ENCODE measurements at regions not wholly inside any gene's neighbourhood (a gene's known extent, or its start where the extent isn't known, plus 50 kb on each side); places are given as distances from the start of the nearest gene placed in this dataset.

DNA sequence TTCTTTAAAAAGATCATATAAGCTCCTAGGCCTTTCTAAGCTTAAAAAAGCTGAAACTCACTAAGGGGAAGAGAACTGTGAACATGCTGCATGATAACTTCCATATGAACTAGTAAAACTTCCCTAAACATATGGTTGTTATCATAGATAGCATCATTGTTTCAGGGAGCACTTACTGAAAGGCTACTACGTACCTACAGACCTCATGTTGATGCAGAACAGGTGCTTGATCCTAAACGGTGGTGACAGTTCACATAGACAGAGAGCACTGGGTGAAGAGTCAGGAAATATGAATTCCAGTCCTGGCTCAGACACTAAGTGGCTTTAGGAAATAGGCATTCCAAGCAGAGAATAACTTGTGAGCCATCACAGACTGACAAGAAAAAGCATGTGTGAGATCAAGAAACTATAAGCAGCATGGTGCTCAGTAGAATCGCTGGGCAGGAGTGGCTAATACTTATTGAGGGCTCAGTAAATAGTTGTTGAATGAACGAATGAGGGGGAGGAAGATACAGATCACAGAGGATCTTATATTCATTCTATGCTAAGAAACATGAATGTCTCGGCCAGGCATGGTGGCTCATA lies 78.4 kb upstream of the NUDT4 start:
- no peak for DNase-seq (ENCODE audit: low spot score)

- DNase-seq (ENCODE audit: low spot score), result no peak
These were observed 77.1 kb upstream of the NUDT4 start for GRCh38 chr12:93300611-93301021.

- DNase-seq (ENCODE audit: low spot score), result no peak
These were observed 75.1 kb upstream of the NUDT4 start for GRCh38 chr12:93302331-93303229.

DNA sequence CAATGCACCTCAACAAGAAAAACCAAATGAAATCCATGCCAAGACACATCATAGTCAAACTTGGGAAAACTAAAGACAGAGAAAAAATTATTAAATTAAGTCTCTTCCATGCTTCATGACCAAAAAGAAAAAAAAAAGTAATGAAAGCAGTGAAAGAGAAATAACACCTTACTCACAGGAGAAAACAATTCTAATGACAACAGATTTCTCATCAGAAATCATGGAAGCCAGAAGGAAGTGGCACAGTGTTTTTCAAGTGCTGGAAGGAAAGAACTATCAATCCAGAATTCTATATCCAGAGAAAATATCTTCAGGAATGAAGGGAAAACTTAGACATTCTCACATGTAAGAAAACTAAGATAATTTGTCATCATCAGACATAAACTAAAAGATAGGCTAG lies 71.1 kb upstream of the NUDT4 start:
- DNase-seq (ENCODE audit: low spot score), result no peak

DNA sequence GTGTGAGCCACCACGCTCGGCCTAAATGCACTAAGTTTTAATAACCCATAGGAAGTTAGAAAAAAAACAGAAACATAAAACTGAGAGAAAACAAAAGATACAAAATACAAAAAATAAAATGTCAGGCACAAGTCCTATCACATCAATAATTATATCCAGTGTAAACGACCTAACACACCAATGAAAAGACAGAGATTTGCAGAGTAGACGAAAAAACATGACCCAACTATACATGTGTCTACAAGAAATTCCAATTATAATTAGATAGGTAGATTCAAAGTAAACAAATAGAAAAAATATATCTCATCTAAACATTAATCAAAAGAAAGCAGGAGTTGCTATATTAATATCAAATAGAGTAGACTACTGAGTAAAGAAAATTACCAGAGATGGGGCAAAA lies 69.4 kb upstream of the NUDT4 start:
- DNase-seq (ENCODE audit: low spot score), result no peak

GRCh38 chr12:93311827-93312226 lies 65.9 kb upstream of the NUDT4 start:
- no peak for DNase-seq (ENCODE audit: low spot score)

DNA sequence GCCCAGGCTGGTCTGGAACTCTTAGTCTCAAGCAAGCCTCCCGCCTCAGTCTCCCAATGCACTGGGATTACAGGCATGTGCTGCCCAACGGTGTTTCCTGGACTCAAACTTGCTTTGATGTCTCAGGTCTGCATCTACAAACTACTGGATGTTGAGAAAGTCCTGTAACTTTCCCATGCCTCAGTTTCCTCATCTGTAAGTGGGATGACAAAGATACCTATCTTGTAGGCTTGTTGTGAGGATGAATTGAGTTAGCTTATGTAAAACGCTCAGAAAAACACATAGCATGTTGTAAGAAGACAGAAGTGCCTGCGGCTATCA lies 63.6 kb upstream of the NUDT4 start:
- DNase-seq (ENCODE audit: low spot score), result no peak

DNA sequence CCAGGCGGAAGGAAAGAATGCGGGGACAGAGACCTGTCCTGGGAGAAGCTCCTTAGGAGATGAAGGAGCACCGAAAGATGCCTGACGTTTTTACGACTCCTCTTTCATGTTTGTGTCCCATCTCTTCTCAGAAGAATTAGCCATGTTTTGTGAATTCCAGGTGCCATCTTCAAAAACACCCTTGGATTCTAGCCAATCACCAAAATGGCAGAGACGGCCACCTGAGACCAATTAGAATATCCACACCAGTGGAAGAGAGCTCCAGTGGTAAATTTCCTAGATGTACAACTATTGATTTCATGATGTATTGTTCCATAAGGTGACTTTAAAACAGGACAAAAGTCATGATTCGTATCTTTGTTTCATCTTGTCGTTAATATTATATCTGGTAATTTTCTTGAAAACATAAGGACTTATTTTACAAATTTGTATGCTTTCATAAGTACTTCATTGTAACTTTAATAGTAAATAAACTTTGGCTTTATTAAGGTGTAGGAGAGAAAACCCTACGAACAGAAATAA lies 62.3 kb upstream of the NUDT4 start:
- no peak for DNase-seq (ENCODE audit: low spot score)

DNA sequence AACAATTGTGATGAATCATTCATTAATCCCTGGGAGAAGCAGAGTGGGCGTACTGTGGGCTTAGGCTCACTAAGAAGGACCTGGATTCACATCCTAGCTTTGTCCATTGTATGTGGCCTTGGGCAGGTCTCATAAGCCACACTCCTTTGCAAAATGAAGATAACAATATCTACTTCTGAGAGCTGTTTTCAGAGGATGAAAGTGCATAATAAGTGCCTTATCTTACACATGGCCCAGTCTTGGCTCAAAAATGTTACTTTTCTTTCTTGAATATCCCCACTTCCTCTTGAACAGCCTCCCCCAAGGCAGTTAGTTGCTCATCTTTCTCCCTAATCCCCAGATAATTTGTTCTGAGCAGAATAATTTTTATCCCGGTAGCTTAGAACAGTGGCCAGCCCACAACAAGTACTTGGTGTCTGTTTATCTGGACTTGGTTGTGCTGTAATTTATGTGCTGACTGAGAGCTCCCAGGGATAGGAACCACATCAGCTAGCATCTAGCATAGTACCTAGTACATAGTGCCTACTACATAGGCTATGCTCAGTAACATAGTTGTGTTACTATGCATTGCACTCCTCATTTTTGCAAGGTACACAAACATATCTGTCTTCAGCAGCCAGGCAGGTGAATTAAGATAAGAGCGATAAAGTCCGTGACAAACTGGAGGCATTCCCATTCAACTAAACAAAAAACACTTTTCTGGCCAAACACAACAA lies 61.7 kb upstream of the NUDT4 start:
- DNase-seq (ENCODE audit: low spot score), result no peak

DNA sequence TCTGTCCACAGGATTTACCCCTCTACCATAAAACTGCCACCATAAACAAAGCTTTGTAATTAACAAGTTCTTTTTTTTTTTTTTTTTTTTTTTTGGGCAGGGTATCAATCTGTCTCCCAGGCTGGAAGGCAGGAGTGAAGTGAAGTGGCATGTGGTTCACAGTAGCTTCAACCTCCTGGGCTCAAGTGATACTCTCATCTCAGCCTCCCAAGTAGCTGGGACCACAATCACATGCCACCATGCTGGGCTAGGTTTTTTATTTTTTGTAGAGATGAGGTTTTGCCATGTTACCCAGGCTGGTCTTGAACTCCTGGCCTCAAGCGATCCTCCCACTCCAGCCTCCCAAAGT lies 61.1 kb upstream of the NUDT4 start:
- DNase-seq (ENCODE audit: low spot score), result no peak

DNA sequence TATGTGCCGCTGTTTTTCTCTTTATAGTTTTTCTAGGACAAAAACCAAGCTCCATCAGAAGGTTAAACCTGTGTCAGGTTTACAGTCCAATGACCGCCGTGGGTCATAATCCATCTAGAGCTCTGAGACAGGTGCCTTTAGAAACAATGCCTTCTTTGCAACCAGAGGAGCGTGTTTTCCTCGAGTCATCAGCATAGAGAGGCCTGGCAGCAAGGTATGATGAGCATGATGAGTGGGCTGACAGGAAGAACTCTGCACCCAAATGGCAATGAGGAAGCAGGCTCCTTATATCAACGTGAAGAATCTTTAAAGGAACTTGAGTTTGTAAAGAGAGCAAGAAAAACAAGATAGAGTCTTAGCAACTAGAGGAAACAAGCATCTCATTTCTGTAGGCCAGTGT lies 60.5 kb upstream of the NUDT4 start:
- DNase-seq (ENCODE audit: low spot score), result no peak

DNA sequence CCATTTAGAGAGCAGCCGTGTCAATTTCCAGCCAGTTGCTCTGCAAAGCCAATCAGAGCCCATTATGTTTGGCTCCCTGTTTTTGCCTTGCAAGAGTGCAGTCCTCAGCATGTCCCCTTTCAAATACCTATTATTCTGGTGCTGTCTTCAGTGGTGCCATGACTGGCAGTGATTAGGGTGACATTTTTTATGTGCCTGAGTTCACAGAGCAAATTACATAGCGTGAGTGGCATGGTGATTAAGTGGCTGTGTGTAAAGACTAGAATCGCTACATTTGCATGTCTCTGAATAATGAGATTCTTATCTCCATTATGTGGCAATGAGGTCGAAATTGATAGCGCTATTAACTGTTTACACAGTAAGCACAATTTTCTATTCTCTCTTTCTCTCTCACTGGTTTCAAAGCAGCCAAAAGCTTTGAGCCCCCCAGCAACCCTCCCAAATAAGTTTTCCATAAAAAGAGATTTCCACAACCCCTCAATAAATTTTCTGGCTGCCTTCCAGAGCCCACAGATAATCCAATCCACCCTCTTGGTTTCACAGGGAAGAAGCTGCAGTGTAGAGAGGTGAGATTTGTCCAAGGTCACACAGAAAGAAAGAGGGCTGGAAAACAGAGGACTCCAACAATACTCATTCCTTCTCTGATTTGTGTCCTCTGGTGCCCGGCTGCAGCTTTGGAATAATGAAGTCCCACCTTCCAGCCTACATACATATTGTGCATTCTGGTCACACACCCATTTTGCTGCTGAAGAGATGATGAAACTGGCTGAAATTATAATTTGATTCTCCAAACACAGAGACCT lies 58.8 kb upstream of the NUDT4 start:
- DNase-seq (ENCODE audit: low spot score), result no peak

DNA sequence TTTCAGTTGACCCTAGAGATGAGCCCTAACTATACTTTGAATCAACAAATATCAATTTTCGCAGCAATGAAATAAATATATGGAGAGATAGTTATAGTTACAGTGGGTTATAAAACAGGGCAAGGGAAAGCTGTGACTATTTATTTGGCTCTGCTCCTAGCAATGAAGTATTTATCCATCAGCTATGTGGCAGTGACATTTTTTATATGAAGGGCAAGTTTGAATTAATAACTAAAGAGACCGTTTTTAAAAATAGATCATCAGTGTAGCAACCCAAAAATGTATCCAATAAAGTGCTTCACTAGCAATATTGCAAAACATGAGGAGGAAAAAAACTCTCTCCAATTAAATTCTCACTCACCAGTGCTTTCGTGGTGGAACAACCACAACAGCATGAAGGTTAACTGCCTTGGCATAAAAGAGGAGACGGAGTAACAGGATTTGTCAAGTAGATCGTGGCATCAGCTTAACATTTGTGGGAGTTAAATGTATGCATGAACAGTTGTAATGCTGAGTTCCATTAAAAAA lies 58.1 kb upstream of the NUDT4 start:
- DNase-seq (ENCODE audit: low spot score), result no peak

- no peak for DNase-seq (ENCODE audit: low spot score)
These were observed 54.9 kb upstream of the NUDT4 start for GRCh38 chr12:93322784-93323183.

DNA sequence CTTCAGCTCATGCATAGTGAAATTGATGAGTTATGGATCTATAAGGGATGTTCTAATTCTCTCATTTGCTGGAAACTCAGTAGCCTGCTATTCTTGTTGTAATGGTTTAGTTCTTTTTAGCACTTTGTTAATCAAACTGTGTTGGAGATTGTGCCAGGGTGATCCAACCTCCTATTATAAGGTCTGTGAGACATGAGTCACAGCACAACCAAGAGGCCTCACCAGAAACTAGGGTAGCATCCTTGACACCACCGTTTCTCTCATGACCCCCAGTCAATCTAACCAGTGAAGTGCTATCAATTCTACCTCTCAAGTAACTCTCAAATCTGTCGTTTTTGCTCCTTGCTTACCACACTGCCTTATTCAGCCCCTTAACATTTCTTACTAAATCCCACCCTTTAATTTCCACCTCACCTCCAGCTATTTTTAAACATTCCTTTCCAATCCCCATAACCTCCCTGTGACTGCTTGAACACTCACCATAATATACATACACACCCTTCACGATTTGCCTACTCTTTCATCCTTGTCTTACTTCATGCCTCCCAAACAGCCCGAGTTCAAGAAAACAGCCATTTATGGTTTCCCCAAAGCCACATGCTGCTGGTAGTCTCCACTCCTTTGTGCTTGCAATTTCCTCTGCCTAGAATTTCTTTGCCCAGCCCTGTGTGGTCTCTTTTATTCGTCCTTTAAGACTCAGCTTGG lies 53.9 kb upstream of the NUDT4 start:
- no peak for DNase-seq (ENCODE audit: low spot score)

DNA sequence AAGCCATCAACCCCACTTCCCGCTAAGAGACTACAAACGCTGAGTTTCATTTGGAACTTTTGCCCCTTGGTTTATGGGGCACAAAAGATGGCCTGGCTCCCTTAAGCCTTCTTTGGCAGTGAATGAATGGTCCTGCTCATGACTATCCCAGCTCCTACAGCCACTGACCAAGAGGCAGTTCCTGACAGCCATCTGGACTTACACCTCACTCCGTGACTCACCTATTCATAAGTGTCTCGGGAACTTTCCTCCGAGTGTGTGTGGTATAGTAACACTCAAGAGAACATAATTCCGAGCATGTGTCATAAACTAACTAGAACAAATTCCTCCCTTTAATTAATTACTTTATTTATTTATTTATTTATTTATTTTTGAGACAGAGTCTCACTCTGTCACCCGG lies 51.9 kb upstream of the NUDT4 start:
- DNase-seq (ENCODE audit: low spot score), result no peak
